Sigmoid colon (tissue), 4 donors: ENCODE measurements at regions not wholly inside any gene's neighbourhood (a gene's known extent, or its start where the extent isn't known, plus 50 kb on each side); places are given as distances from the start of the nearest gene placed in this dataset.

Source experiments
- CTCF ChIP-seq, 4 experiments: fragments of 450-650 bp in 3 of 4; fragments of 200-600 bp in 1 of 4; IDR thresholded peaks; one replicate each; pipeline ENCODE4 v1.5.1; 2016 to 2019; ENCODE audit warnings: antibody characterized with exemption in 4 of 4, mild to moderate bottlenecking in 3 of 4, moderate library complexity in 2 of 4
- POLR2A ChIP-seq, 2 donors: fragments of 450-650 bp; IDR thresholded peaks; one replicate each; pipeline ENCODE4 v1.6.1; 2016; ENCODE audit warnings: antibody characterized with exemption in 2 of 2, mild to moderate bottlenecking in 2 of 2, moderate library complexity in 2 of 2
- POLR2AphosphoS5 ChIP-seq, 4 donors: sonication (generic); formaldehyde crosslinking; IDR thresholded peaks; one replicate each; pipeline ENCODE4 v1.6.1; 2017; ENCODE audit warnings: antibody characterized with exemption in 4 of 4

GRCh38 chr6:105726902-105727655 is 324.2 kb upstream of the PREP start:
- TF ChIP-seq CTCF (IDR thresholded peaks at IDR 0.05) (no peak), POLR2A (IDR thresholded peaks at IDR 0.05) (no peak), POLR2AphosphoS5 (IDR thresholded peaks at IDR 0.05) (no peak)
